Fibroblast of peridontal ligament (primary cell): ENCODE measurements at regions not wholly inside any gene's neighbourhood (a gene's known extent, or its start where the extent isn't known, plus 50 kb on each side); places are given as distances from the start of the nearest gene placed in this dataset.

Experiments used
- DNase-seq: peaks from one replicate; pipeline ENCODE4 v3.0.0-alpha.2; 2010; ENCODE audit errors: extremely low read depth

GRCh38 chr10:78868456-78868855 is 200.3 kb upstream of the ZMIZ1 start:
- DNase-seq = no peak

DNA sequence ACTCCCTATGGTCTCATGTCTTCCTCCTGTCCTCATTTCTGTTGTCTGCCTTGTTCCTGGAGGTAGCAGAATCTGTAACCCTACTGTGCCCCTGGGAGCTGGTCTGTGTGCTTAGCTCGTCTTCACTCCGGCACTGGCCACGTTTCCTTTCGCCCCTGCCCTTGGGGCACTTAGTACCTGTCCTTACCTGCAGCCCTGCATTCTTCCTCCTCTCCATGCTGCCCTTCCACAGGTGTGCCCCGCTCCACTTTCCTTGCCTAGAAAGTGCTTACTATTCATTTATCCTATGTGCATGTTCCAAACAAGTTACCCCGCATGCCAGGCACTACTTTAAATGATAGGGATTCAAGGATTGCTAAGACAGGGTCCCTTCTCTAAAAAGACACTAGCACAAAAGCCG is 199.9 kb upstream of the ZMIZ1 start:
- no peak for DNase-seq

DNA sequence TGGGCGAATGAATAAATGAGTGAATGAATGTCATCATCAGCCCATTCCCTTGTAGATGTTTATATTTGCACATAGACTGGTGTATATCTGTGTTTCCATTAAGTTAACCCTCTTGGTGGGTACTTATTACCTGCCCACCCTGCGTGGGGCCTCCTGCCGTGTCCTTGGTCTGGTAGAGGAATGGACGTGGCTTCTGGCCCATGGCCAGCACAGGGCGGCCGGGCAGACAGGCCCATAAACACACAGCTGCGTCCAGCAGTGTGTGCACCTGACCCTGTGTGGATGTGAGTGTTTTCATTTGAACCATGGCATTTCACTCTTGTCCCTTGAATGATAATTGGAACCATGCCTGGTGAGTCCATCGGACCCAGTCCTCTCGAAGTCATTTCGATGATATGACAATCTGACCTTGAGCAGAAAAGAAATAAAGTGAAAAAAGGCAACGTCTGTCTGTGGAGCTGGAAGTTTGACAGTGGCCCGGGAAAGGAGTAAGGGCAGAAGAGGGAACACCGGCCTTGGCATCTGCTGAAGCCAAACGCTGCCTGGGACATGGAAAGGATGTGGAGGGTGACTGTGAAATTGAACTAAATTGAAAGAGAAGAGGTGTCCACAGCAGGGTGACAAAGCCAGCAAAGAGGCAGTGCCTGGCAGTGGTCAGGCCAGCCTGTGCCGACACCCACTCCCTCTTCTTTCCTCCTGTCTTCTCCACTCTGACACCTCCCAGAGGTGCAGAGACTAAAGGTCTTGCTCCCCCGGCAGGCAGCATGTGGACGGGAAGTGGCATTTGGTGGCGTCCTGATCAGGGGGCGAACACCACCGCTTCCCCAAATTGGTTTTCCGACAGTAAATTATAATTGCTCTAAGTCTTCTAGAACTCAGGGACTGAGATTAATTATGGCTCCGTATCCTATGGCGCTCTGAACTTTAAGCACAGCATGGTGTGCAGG is 199.0 kb upstream of the ZMIZ1 start:
- no peak for DNase-seq

- DNase-seq = no peak
These were observed 198.3 kb upstream of the ZMIZ1 start for GRCh38 chr10:78870458-78870857.

- DNase-seq = no peak
These were observed 197.0 kb upstream of the ZMIZ1 start for GRCh38 chr10:78871796-78872195.

DNA sequence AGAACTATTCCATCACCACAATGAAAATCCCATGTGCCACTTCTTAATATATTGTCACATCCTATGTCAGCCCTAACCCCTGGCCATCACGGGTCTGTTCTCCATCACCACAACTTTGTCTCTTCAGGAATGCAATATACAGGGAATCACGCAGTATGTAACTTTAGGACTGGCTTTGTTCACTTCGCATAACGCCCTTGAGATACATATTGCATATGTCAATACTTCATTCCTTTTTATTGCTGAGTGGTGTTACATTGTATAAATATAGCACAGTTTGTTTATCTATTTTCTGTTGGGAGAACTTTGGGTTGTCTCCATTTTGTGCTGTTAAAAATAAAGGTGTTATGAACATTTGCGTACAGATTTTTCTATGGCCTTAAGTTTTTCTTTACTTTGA is 195.4 kb upstream of the ZMIZ1 start:
- no peak for DNase-seq

- no peak for DNase-seq
These were observed 193.4 kb upstream of the ZMIZ1 start for GRCh38 chr10:78875331-78875877.

GRCh38 chr10:78875932-78876331 is 192.8 kb upstream of the ZMIZ1 start:
- no peak for DNase-seq

- DNase-seq = no peak
These were observed 192.3 kb upstream of the ZMIZ1 start for GRCh38 chr10:78876449-78876848.

DNA sequence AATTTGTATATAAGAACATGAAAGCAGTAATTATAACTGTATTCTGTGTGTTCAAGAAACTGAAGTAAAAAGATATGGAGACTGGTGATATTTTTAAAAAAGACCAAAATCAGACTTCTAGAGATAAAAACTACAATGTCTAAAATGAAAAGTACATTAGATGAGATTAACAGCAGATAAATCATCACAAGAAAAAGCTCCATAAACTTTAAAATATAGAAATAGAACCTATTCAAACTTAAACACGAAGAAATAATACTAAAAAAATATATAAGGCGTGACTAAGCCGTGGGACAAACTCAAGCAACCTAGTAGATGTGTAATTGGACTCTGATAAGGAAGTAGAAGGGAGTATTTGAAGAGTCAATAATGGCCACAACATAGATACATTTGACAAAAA is 189.1 kb upstream of the ZMIZ1 start:
- no peak for DNase-seq

- no peak for DNase-seq
These were observed 182.6 kb upstream of the ZMIZ1 start for GRCh38 chr10:78886129-78886528.

- no peak for DNase-seq
These were observed 179.2 kb upstream of the ZMIZ1 start for GRCh38 chr10:78889536-78890063.

DNA sequence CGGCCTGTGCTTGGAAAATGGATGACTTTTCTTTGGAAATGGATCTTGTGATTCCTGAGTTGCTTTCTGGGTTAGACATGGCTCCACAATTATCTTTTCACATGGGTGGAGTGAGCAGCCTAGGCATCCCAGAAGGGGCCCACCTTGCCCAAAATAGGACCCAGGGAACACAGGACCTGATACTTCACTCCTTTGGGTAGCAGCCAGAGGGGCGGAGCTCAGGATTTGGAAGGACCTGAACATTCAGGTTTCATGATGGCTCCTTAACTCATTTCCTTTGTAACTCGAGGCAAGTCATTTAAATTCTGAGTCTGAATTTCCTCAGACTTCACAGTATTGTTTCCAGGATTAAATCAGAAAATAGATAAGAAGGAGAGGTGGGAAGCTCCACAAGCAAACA is 178.3 kb upstream of the ZMIZ1 start:
- DNase-seq = no peak

DNA sequence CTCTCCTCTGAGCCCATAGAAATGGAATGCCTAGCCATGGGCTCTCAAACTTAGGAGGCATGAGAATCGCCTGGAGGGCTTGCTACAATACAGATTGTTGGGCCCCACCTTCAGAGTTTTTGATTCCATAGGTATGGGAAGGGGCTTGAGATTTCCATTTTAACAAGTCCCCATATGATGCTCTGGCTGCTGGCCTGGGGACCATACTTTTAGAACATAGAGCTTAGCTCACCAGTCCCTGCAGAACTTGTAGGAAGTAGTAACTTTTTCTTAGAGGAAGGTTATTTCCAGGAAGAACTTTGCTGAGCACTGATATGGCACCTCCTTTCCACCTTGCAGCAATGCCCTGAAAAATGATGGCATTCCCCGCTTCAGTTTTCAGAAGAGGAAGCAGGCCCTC is 177.0 kb upstream of the ZMIZ1 start:
- DNase-seq = no peak

GRCh38 chr10:78892338-78893176 is 176.2 kb upstream of the ZMIZ1 start:
- DNase-seq = no peak

GRCh38 chr10:78893217-78893616 is 175.5 kb upstream of the ZMIZ1 start:
- DNase-seq = no peak

DNA sequence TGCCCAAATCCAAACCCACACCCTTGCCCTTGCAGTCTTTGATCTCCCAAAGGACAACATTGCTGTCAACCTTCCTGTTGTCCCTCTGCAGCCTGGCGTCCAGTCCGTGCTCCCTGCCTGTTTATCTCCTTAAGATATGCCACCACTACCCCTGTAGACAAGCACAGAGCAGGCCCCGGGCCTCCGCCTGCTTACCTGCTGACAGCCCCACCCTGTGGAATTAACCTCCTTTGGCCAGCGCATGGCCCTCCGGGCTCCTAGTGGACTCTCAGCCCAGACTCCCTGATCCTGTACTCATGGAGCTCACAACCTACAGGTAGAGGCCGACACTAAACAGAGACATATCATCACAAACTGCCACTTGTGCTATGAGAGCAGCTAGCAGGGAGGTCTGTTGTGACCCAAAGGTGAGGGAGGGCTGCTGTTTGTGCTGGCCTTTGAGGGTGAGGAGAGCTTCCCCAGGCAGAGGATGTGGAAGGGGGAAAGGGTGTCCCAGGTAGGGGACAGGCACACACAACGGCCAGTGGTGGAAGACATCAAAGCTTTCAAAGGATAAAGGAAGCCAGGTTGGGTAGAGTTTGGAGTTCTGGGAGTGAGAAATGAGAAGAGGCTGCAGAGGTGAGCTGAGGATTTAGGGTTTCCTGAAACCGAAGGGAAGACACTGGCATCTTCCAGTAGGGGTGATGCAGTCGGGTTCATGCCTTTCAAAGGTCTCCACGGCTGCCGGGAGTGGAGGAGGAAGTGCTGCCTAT is 174.5 kb upstream of the ZMIZ1 start:
- no peak for DNase-seq

DNA sequence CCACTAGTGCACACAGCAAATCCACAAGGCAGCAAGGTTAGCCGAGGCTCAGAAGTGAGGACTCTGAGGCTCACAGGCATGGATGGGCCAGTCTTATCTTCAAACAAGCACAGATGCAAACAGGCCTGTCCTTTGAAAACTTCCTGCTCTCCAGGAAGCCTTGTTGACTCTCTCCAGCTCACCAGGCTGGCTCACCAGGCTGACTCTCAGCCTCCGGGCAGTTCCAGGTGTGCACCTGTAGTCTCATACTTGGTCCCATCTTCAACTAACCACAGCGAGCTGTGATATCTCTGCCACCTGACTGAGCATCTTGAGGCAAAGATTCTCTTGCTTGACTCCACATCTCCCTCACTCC is 173.9 kb upstream of the ZMIZ1 start:
- no peak for DNase-seq

DNA sequence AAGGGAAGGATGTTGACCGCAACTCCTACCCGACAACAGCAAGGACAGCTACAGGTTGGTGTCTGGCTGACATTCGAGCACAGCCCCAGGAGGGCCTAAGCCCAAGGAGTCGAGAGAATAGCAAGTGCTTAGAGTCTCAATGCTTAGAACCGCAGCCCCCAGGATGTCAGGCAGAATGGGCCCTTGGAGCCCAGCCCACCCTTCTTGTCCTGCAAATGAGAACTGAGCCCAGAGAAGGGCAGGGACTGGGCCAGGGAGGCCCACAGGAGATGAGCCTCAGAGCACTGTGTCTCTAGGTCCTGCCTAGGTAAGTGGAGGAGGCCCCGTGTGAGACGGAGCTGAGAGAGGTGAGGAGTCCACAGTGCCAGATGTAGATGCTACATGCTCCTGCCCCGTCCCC is 173.3 kb upstream of the ZMIZ1 start:
- no peak for DNase-seq

- no peak for DNase-seq
These were observed 172.4 kb upstream of the ZMIZ1 start for GRCh38 chr10:78896159-78896928.
